ENCODE measurements at regions not wholly inside any gene's neighbourhood (a gene's known extent, or its start where the extent isn't known, plus 50 kb on each side); places are given as distances from the start of the nearest gene placed in this dataset.

- H3K27me3 ChIP-seq (ENCODE audit: insufficient read depth, low read depth), result no peaks in the 10 kb centered on the region
- no peak overlapping the region for H3K4me2 ChIP-seq
- no peak overlapping the region for H3K4me3 ChIP-seq (IDR thresholded peaks at IDR 0.05; ENCODE audit: insufficient read depth, low read depth, low read length)
- H3K9ac ChIP-seq, result no peak overlapping the region
- no peaks in the 10 kb centered on the region for H4K20me1 ChIP-seq (ENCODE audit: insufficient read depth)
- H3K4me1 ChIP-seq (ENCODE audit: low read depth, poor library complexity, severe bottlenecking), result no peaks in the 10 kb centered on the region
- no peaks in the 10 kb centered on the region for H3K79me2 ChIP-seq (ENCODE audit: insufficient read depth, low read depth)
- no peaks in the 10 kb centered on the region for H3K36me3 ChIP-seq (ENCODE audit: insufficient read depth)
- TF ChIP-seq CTCF (conservative IDR thresholded peaks at IDR 0.05; ENCODE audit: low read depth, low read length), result no peak
- no peak overlapping the region for H2AFZ ChIP-seq (ENCODE audit: low read depth)
- no peak overlapping the region for H3K27ac ChIP-seq
These were observed 124.9 kb downstream of the GLI2 start for GRCh38 chr2:120860579-120860922.

- Histone ChIP-seq H3K79me2 (ENCODE audit: insufficient read depth, low read depth) (no peaks in the 10 kb centered on the region), H3K9ac (no peak overlapping the region), H4K20me1 (ENCODE audit: insufficient read depth) (no peaks in the 10 kb centered on the region), H3K27ac (no peak overlapping the region), H3K4me2 (no peak overlapping the region), H3K27me3 (ENCODE audit: insufficient read depth, low read depth) (no peaks in the 10 kb centered on the region), H3K4me3 (IDR thresholded peaks at IDR 0.05; ENCODE audit: insufficient read depth, low read depth, low read length) (no peak overlapping the region), H3K36me3 (ENCODE audit: insufficient read depth) (no peaks in the 10 kb centered on the region), H2AFZ (ENCODE audit: low read depth) (no peak overlapping the region), H3K4me1 (ENCODE audit: low read depth, poor library complexity, severe bottlenecking) (no peaks in the 10 kb centered on the region)
- no peak for TF ChIP-seq CTCF (conservative IDR thresholded peaks at IDR 0.05; ENCODE audit: low read depth, low read length)
These were observed 125.5 kb downstream of the GLI2 start for GRCh38 chr2:120861191-120861575.

- H3K4me1 ChIP-seq (ENCODE audit: low read depth, poor library complexity, severe bottlenecking), result no peaks in the 10 kb centered on the region
- H3K27ac ChIP-seq, result no peak overlapping the region
- no peak for TF ChIP-seq CTCF (conservative IDR thresholded peaks at IDR 0.05; ENCODE audit: low read depth, low read length)
- no peak overlapping the region for H3K4me3 ChIP-seq (IDR thresholded peaks at IDR 0.05; ENCODE audit: insufficient read depth, low read depth, low read length)
- H3K27me3 ChIP-seq (ENCODE audit: insufficient read depth, low read depth), result no peaks in the 10 kb centered on the region
- H3K4me2 ChIP-seq, result no peak overlapping the region
- H4K20me1 ChIP-seq (ENCODE audit: insufficient read depth), result no peaks in the 10 kb centered on the region
- no peak overlapping the region for H2AFZ ChIP-seq (ENCODE audit: low read depth)
- no peak overlapping the region for H3K9ac ChIP-seq
- no peaks in the 10 kb centered on the region for H3K36me3 ChIP-seq (ENCODE audit: insufficient read depth)
- H3K79me2 ChIP-seq (ENCODE audit: insufficient read depth, low read depth), result no peaks in the 10 kb centered on the region
These were observed 126.0 kb downstream of the GLI2 start for GRCh38 chr2:120861576-120862191.

GRCh38 chr2:120862201-120863060 lies 126.8 kb downstream of the GLI2 start:
- no peaks in the 10 kb centered on the region for H3K36me3 ChIP-seq (ENCODE audit: insufficient read depth)
- no peak overlapping the region for H3K4me3 ChIP-seq (IDR thresholded peaks at IDR 0.05; ENCODE audit: insufficient read depth, low read depth, low read length)
- H4K20me1 ChIP-seq (ENCODE audit: insufficient read depth), result no peaks in the 10 kb centered on the region
- no peaks in the 10 kb centered on the region for H3K4me1 ChIP-seq (ENCODE audit: low read depth, poor library complexity, severe bottlenecking)
- TF ChIP-seq CTCF (conservative IDR thresholded peaks at IDR 0.05; ENCODE audit: low read depth, low read length), result no peak
- H3K27ac ChIP-seq, result no peak overlapping the region
- H3K9ac ChIP-seq, result no peak overlapping the region
- H3K4me2 ChIP-seq, result no peak overlapping the region
- H3K79me2 ChIP-seq (ENCODE audit: insufficient read depth, low read depth), result no peaks in the 10 kb centered on the region
- H2AFZ ChIP-seq (ENCODE audit: low read depth), result no peak overlapping the region
- no peaks in the 10 kb centered on the region for H3K27me3 ChIP-seq (ENCODE audit: insufficient read depth, low read depth)

All from KMS-11 (cell line).